Lower leg skin (tissue), 3 donors: ENCODE measurements at regions not wholly inside any gene's neighbourhood (a gene's known extent, or its start where the extent isn't known, plus 50 kb on each side); places are given as distances from the start of the nearest gene placed in this dataset.
"Not testable (repeated sequence)": the region's sequence is repeated elsewhere in the genome, so short reads cannot be mapped to it uniquely, and the experiment has no call there.

Experiments
- POLR2A ChIP-seq, 2 donors: fragments of 450-650 bp; IDR thresholded peaks; one replicate each; pipeline ENCODE4 v1.6.1; 2016 to 2017; ENCODE audit warnings: antibody characterized with exemption in 2 of 2, mild to moderate bottlenecking in 1 of 2, moderate library complexity in 1 of 2
- TF ChIP-seq, protein P1 (sequence below), 3 donors: fragments of 450-650 bp; IDR thresholded peaks; one replicate each; pipeline ENCODE4 v1.5.1; 2016; ENCODE audit warnings: antibody characterized with exemption in 3 of 3, mild to moderate bottlenecking in 3 of 3, moderate library complexity in 2 of 3

DNA sequence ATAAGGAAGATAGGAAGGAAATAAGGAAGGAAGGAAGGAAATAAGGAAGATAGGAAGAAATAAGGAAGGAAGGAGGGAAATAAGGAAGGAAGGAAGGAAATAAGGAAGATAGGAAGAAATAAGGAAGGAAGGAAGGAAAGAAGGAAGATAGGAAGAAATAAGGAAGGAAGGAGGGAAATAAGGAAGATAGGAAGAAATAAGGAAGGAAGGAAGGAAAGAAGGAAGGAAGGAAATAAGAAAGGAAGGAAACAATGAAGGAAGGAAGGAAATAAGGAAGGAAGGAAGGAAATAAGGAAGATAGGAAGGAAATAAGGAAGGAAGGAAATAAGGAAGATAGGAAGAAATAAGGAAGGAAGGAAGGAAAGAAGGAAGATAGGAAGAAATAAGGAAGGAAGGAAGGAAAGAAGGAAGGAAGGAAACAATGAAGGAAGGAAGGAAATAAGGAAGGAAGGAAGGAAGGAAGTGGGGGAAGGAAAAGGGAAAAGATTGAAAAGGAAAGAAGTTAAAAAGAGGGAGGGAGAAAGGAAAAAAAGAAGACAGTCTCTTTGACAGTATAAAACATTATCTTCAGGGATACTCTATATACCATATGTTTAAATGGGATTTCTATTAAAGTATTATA lies 227.1 kb downstream of the SP3 start:
- not testable (repeated sequence) for TF ChIP-seq POLR2A (IDR thresholded peaks at IDR 0.05)
- TF ChIP-seq, protein P1, sequence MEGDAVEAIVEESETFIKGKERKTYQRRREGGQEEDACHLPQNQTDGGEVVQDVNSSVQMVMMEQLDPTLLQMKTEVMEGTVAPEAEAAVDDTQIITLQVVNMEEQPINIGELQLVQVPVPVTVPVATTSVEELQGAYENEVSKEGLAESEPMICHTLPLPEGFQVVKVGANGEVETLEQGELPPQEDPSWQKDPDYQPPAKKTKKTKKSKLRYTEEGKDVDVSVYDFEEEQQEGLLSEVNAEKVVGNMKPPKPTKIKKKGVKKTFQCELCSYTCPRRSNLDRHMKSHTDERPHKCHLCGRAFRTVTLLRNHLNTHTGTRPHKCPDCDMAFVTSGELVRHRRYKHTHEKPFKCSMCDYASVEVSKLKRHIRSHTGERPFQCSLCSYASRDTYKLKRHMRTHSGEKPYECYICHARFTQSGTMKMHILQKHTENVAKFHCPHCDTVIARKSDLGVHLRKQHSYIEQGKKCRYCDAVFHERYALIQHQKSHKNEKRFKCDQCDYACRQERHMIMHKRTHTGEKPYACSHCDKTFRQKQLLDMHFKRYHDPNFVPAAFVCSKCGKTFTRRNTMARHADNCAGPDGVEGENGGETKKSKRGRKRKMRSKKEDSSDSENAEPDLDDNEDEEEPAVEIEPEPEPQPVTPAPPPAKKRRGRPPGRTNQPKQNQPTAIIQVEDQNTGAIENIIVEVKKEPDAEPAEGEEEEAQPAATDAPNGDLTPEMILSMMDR (IDR thresholded peaks at IDR 0.05), result not testable (repeated sequence)
